Loucy (cell line): ENCODE measurements at regions not wholly inside any gene's neighbourhood (a gene's known extent, or its start where the extent isn't known, plus 50 kb on each side); places are given as distances from the start of the nearest gene placed in this dataset.

Experiments
- CTCF ChIP-seq: fragments of 200-600 bp; sonication (generic); conservative IDR thresholded peaks from 2 replicates; pipeline ENCODE4 v1.5.1; 2014; ENCODE audit warnings: mild to moderate bottlenecking, antibody characterized with exemption, low read length
- EZH2phosphoT487 ChIP-seq: fragments of 200-600 bp; IDR thresholded peaks from 2 replicates; pipeline ENCODE4 v1.6.1; 2018; ENCODE audit warnings: antibody characterized with exemption, mild to moderate bottlenecking, moderate library complexity, borderline replicate concordance

- TF ChIP-seq CTCF (no peak), EZH2phosphoT487 (no peak)
Measured at GRCh38 chrX:45630078-45630477, 429.4 kb upstream of the DIPK2B start.
